Neural cell (in vitro differentiated cells): ENCODE measurements at regions not wholly inside any gene's neighbourhood (a gene's known extent, or its start where the extent isn't known, plus 50 kb on each side); places are given as distances from the start of the nearest gene placed in this dataset.

Source experiments
- H2AFZ ChIP-seq: fragments of 200-600, 300-800 bp; sonication (generic), shearing (Covaris generic); 2 replicates; pipeline ENCODE4 v1.6.0; 2014; ENCODE audit warnings: low read depth, mild to moderate bottlenecking, antibody characterized with exemption, low read length, moderate library complexity
- H3F3A ChIP-seq: fragments of 200-600 bp; shearing (Covaris generic); 2 replicates; pipeline ENCODE4 v1.6.1; 2016; ENCODE audit warnings: mild to moderate bottlenecking, moderate library complexity, mixed read lengths, antibody characterized with exemption, low read length; ENCODE audit not compliant: insufficient read depth, poor library complexity, severe bottlenecking
- H3K27ac ChIP-seq: fragments of 200-600, 300-800 bp; sonication (generic), shearing (Covaris generic); 2 replicates; pipeline ENCODE4 v1.5.1; 2014; ENCODE audit warnings: mild to moderate bottlenecking, low read length, moderate library complexity
- H3K27me3 ChIP-seq: fragments of 300-800, 200-600 bp; sonication (generic), shearing (Covaris generic); 2 replicates; pipeline ENCODE4 v1.6.0; 2014; ENCODE audit warnings: mild to moderate bottlenecking, low read depth, low read length, moderate library complexity; ENCODE audit not compliant: insufficient read depth
- H3K36me3 ChIP-seq: fragments of 300-800, 200-600 bp; sonication (generic), shearing (Covaris generic); 2 replicates; pipeline ENCODE4 v1.5.1; 2014; ENCODE audit warnings: mild to moderate bottlenecking, antibody characterized with exemption, low read length, moderate library complexity; ENCODE audit not compliant: insufficient read depth
- H3K4me2 ChIP-seq: fragments of 300-800, 200-600 bp; sonication (generic), shearing (Covaris generic); 2 replicates; pipeline ENCODE4 v1.6.0; 2014; ENCODE audit warnings: mild to moderate bottlenecking, low read length
- H3K4me3 ChIP-seq: fragments of 300-800, 200-600 bp; sonication (generic), shearing (Covaris generic); 2 replicates; pipeline ENCODE4 v1.5.1; 2014; ENCODE audit warnings: mild to moderate bottlenecking, low read length, moderate library complexity
- H3K79me2 ChIP-seq: fragments of 200-600 bp; shearing (Covaris generic); replicated peaks from 2 replicates; pipeline ENCODE4 v1.6.0; 2014; ENCODE audit warnings: mild to moderate bottlenecking, low read length, moderate library complexity; ENCODE audit not compliant: insufficient read depth
- H3K9ac ChIP-seq: fragments of 300-800, 200-600 bp; sonication (generic), shearing (Covaris generic); 2 replicates; pipeline ENCODE4 v1.6.1; 2016; ENCODE audit warnings: mild to moderate bottlenecking, low read length, mixed read lengths
- H3K9me2 ChIP-seq: fragments of 200-600 bp; shearing (Covaris generic); 2 replicates; pipeline ENCODE4 v1.6.1; 2016; ENCODE audit warnings: mild to moderate bottlenecking, low read length, mixed read lengths; ENCODE audit not compliant: insufficient read depth
- H3K9me3 ChIP-seq: fragments of 200-600, 300-800 bp; sonication (generic), shearing (Covaris generic); 2 replicates; pipeline ENCODE4 v1.6.1; 2016; ENCODE audit warnings: mild to moderate bottlenecking, mixed run types, low read length, moderate library complexity, mixed read lengths
- H4K20me1 ChIP-seq: fragments of 200-600 bp; shearing (Covaris generic); 2 replicates; pipeline ENCODE4 v1.6.1; 2016; ENCODE audit warnings: mild to moderate bottlenecking, mixed run types; ENCODE audit not compliant: insufficient read depth
- EP300 ChIP-seq: fragments of 450-650 bp; conservative IDR thresholded peaks from 2 replicates; pipeline ENCODE4 v1.6.1; 2014; ENCODE audit warnings: antibody characterized with exemption, mild to moderate bottlenecking, moderate library complexity; ENCODE audit not compliant: poor library complexity, severe bottlenecking
- EZH2 ChIP-seq: fragments of 200-600, 300-800 bp; shearing (Covaris generic), sonication (generic); IDR thresholded peaks from 2 replicates; pipeline ENCODE4 v1.6.1; 2014; ENCODE audit warnings: antibody characterized with exemption, low read length, borderline replicate concordance, mild to moderate bottlenecking; ENCODE audit not compliant: insufficient read depth, poor library complexity, severe bottlenecking
- MXI1 ChIP-seq: fragments of 450-650 bp; conservative IDR thresholded peaks from 2 replicates; pipeline ENCODE4 v1.6.1; 2014; ENCODE audit warnings: antibody characterized with exemption, mild to moderate bottlenecking; ENCODE audit not compliant: poor library complexity, severe bottlenecking
- POLR2AphosphoS5 ChIP-seq: IDR thresholded peaks from 2 replicates; pipeline ENCODE4 v1.6.1; 2012
- RAD21 ChIP-seq: fragments of 450-650 bp; conservative IDR thresholded peaks from 2 replicates; pipeline ENCODE4 v1.6.1; 2014; ENCODE audit warnings: antibody characterized with exemption, mild to moderate bottlenecking, moderate library complexity
- REST ChIP-seq: IDR thresholded peaks from 2 replicates; pipeline ENCODE4 v1.6.1; 2012; ENCODE audit warnings: borderline replicate concordance
- SMC3 ChIP-seq: fragments of 450-650 bp; conservative IDR thresholded peaks from 2 replicates; pipeline ENCODE4 v1.6.1; 2014; ENCODE audit warnings: antibody characterized with exemption, mild to moderate bottlenecking, moderate library complexity; ENCODE audit not compliant: poor library complexity
- TAF1 ChIP-seq: IDR thresholded peaks from 2 replicates; pipeline ENCODE4 v1.6.1; 2012; ENCODE audit warnings: low read depth
- TF ChIP-seq, protein P1 (sequence below): fragments of 450-650 bp; IDR thresholded peaks from 2 replicates; pipeline ENCODE4 v1.5.1; 2014; ENCODE audit warnings: antibody characterized with exemption, mild to moderate bottlenecking, moderate library complexity; ENCODE audit not compliant: poor library complexity, severe bottlenecking

DNA sequence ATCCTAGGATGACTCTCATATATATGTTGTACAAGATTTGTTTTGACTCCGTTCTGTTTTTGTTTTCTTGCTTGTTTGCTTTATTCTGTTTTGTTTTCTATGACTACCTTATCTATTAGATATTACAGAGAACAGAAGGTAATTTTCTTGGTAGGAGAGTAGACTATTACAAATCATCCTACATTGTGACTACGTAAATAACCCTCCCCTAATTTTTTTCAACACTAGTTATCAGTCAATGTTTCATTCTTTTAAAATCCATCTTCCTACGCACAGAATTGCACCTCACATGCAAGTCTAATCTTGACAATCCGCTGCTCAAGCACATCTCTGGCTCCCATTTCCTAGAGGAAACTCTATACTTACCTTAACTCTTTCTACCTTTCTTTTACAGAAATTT is 792.3 kb upstream of the PIK3C3 start:
- no peak overlapping the region for H3K4me2 ChIP-seq
- no peaks in the 10 kb centered on the region for H3K9me3 ChIP-seq
- H3K4me3 ChIP-seq = no peak overlapping the region

GRCh38 chr18:41162191-41162590 is 792.8 kb upstream of the PIK3C3 start:
- no peaks in the 10 kb centered on the region for H3K9me2 ChIP-seq
- H3K9me3 ChIP-seq = no peaks in the 10 kb centered on the region
- H2AFZ ChIP-seq = no peak overlapping the region
- H4K20me1 ChIP-seq = no peaks in the 10 kb centered on the region
- no peaks in the 10 kb centered on the region for H3F3A ChIP-seq
- H3K4me3 ChIP-seq = no peak overlapping the region
- no peak overlapping the region for H3K9ac ChIP-seq
- H3K4me2 ChIP-seq = no peak overlapping the region
- TF ChIP-seq MXI1 = no peak
- TF ChIP-seq TAF1 = no peak
- TF ChIP-seq, protein P1, sequence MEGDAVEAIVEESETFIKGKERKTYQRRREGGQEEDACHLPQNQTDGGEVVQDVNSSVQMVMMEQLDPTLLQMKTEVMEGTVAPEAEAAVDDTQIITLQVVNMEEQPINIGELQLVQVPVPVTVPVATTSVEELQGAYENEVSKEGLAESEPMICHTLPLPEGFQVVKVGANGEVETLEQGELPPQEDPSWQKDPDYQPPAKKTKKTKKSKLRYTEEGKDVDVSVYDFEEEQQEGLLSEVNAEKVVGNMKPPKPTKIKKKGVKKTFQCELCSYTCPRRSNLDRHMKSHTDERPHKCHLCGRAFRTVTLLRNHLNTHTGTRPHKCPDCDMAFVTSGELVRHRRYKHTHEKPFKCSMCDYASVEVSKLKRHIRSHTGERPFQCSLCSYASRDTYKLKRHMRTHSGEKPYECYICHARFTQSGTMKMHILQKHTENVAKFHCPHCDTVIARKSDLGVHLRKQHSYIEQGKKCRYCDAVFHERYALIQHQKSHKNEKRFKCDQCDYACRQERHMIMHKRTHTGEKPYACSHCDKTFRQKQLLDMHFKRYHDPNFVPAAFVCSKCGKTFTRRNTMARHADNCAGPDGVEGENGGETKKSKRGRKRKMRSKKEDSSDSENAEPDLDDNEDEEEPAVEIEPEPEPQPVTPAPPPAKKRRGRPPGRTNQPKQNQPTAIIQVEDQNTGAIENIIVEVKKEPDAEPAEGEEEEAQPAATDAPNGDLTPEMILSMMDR = no peak
- no peak for TF ChIP-seq EZH2
- TF ChIP-seq POLR2AphosphoS5 = no peak
- TF ChIP-seq EP300 = no peak
- TF ChIP-seq RAD21 = no peak
- TF ChIP-seq SMC3 = no peak
- no peak for TF ChIP-seq REST
- H3K27ac ChIP-seq = no peak overlapping the region
- H3K36me3 ChIP-seq = no peaks in the 10 kb centered on the region
- no peaks in the 10 kb centered on the region for H3K79me2 ChIP-seq
- H3K27me3 ChIP-seq = no peaks in the 10 kb centered on the region

More for the DNA sequence above, 792.3 kb upstream of the PIK3C3 start:
- Histone ChIP-seq H3K27me3 (no peaks in the 10 kb centered on the region), H4K20me1 (no peaks in the 10 kb centered on the region), H3K9ac (no peak overlapping the region), H3K36me3 (no peaks in the 10 kb centered on the region), H3K79me2 (no peaks in the 10 kb centered on the region), H3F3A (no peaks in the 10 kb centered on the region), H3K9me2 (no peaks in the 10 kb centered on the region), H3K27ac (no peak overlapping the region), H2AFZ (no peak overlapping the region)
- TF ChIP-seq TAF1 = no peak
- no peak for TF ChIP-seq EP300
- TF ChIP-seq RAD21 = no peak
- no peak for TF ChIP-seq POLR2AphosphoS5
- no peak for TF ChIP-seq SMC3
- TF ChIP-seq, protein P1 = no peak
- no peak for TF ChIP-seq EZH2
- TF ChIP-seq MXI1 = no peak
- TF ChIP-seq REST = no peak
